ENCODE measurements at regions not wholly inside any gene's neighbourhood (a gene's known extent, or its start where the extent isn't known, plus 50 kb on each side); places are given as distances from the start of the nearest gene placed in this dataset.

DNA sequence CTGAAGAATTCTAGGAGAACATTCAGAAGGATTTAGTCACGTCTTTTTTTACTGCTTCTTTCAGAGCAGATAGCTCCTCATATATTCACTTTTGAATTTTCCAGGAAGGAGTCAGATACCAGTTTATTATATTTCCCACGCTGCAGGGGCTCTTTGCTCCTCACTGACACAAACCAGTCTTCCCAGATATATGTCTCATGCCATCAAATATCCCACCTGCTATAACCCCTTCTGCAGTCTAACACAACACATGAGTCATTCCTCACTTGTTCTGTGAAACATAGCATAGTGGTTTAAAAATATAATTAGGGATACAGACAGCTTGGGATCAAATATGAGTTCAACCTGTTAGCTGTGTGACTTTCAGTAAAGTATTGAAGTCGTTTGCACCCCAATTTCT is 251.7 kb upstream of the DPYD start:
- TF ChIP-seq CTCF (conservative IDR thresholded peaks at IDR 0.05; ENCODE audit: low read depth, low read length) = no peak
- no peak for DNase-seq (ENCODE audit: low read depth)
- H3K4me3 ChIP-seq (ENCODE audit: low read depth, low read length) = no peak overlapping the region

DNA sequence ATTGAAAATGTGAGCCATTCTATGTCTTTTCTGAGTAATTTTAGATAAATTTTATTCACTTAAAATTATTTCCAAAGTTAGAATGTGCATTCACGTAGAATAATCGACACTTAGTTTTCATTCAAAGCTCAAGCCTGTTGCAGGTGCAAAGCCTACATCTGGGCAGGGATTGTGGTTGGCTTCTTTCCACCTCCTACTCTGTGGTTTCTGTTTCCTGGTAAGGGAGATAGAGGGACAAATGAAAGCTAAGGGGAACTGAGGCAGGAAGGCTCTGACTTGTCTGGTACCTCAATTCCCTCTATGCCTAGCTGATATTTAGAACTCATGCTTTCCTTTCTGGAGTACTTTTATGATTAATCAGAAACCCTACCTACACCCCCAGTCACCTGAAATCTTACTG is 251.2 kb upstream of the DPYD start:
- no peak overlapping the region for H3K4me3 ChIP-seq (ENCODE audit: low read depth, low read length)
- no peak for DNase-seq (ENCODE audit: low read depth)
- TF ChIP-seq CTCF (conservative IDR thresholded peaks at IDR 0.05; ENCODE audit: low read depth, low read length) = no peak

DNA sequence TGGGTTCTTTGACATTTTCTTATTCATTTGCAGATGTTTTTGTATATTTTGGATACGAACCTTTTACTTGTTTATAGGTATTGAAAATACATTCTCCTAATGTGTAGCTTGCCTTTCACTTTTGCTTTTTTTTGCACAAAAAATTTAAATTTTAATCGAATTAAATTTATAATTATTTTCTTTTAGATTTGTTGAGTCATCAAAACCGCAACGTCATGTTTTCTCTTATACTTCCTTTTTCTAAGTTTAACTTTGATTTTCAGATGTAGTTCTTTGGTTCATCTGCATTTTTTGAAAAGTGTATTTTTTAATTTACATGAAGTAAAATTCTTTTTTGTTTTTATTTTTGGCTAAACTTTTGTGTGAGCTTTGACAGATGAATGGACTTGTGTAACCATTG is 243.7 kb upstream of the DPYD start:
- no peak overlapping the region for H3K4me3 ChIP-seq (ENCODE audit: low read depth, low read length)
- DNase-seq (ENCODE audit: low read depth) = no peak
- no peak for TF ChIP-seq CTCF (conservative IDR thresholded peaks at IDR 0.05; ENCODE audit: low read depth, low read length)

GRCh38 chr1:98157524-98158313 is 236.9 kb upstream of the DPYD start:
- H3K4me3 ChIP-seq (ENCODE audit: low read depth, low read length) = no peak overlapping the region
- DNase-seq (ENCODE audit: low read depth) = no peak
- TF ChIP-seq CTCF (conservative IDR thresholded peaks at IDR 0.05; ENCODE audit: low read depth, low read length) = no peak

GRCh38 chr1:98147280-98147679 is 226.4 kb upstream of the DPYD start:
- H3K4me3 ChIP-seq (ENCODE audit: low read depth, low read length) = no peak overlapping the region
- TF ChIP-seq CTCF (conservative IDR thresholded peaks at IDR 0.05; ENCODE audit: low read depth, low read length) = no peak
- no peak for DNase-seq (ENCODE audit: low read depth)

DNA sequence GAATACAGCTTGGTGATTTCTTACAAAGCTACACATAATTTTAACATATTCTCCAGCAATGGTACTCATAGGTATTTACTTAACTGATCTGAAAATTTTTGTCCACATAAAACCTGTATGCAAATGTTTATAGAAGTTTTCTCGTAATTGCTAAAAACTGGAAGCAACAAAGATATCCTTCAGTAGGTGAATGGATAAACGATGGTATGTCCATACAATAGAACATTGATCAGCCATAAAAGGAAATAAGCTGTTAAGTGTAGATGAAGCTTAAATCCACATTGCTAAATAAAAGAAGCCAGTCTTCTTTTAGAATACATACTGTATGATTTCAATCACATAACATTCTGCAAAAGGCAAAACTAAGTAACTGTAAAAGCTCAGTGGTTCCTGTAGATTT is 224.8 kb upstream of the DPYD start:
- no peak overlapping the region for H3K4me3 ChIP-seq (ENCODE audit: low read depth, low read length)
- TF ChIP-seq CTCF (conservative IDR thresholded peaks at IDR 0.05; ENCODE audit: low read depth, low read length) = no peak
- no peak for DNase-seq (ENCODE audit: low read depth)

DNA sequence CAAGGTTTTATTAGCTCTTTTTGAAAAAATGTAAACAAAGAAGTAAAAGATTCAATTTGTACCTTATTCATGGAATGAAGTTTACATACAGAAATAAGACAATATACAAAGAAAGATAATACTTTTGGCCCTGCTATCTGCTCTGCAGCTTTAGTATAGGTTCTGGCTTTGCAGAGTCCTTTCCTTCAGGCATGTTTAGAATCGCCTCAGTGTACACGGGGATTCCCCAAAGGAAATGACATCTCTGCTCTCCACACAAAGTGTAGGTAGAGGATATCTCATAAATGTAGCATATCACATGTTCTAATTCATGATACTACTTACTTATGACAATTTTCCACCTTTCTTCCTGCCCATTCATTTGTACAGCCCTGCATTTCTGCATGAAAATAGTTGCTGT is 222.6 kb upstream of the DPYD start:
- DNase-seq (ENCODE audit: low read depth) = no peak
- TF ChIP-seq CTCF (conservative IDR thresholded peaks at IDR 0.05; ENCODE audit: low read depth, low read length) = no peak

More for the DNA sequence above, 222.6 kb upstream of the DPYD start:
- H3K4me3 ChIP-seq (ENCODE audit: low read depth, low read length) = no peak overlapping the region

All from epithelial cell of proximal tubule (primary cell).